Cardiac muscle cell (in vitro differentiated cells and primary cell): ENCODE measurements at regions not wholly inside any gene's neighbourhood (a gene's known extent, or its start where the extent isn't known, plus 50 kb on each side); places are given as distances from the start of the nearest gene placed in this dataset.

Experiments
- DNase-seq, 2 donors: peaks; one replicate each; pipeline versions ENCODE4 v3.0.0 to v3.0.0-alpha.2; 2010 to 2017; ENCODE audit warnings: low read depth in 1 of 2, low spot score in 1 of 2
- H3K27ac ChIP-seq: fragments of 200-600 bp; sonication (generic); 2 replicates; pipeline ENCODE4 v1.5.1; 2016
- H3K27me3 ChIP-seq: fragments of 200-600 bp; sonication (generic); 2 replicates; pipeline ENCODE4 v1.6.0; 2016; ENCODE audit warnings: control low read depth
- H3K36me3 ChIP-seq: fragments of 200-600 bp; sonication (generic); 2 replicates; pipeline ENCODE4 v1.5.1; 2016; ENCODE audit warnings: control low read depth
- H3K4me1 ChIP-seq: fragments of 200-600 bp; sonication (generic); 2 replicates; pipeline ENCODE4 v1.8.1; 2017; ENCODE audit warnings: low read depth, mild to moderate bottlenecking, mixed run types
- H3K4me3 ChIP-seq: fragments of 200-600 bp; sonication (generic); 2 replicates; pipeline ENCODE4 v1.5.1; 2016; ENCODE audit warnings: mild to moderate bottlenecking
- H3K9me3 ChIP-seq: fragments of 200-600 bp; sonication (generic); 2 replicates; pipeline ENCODE4 v1.5.1; 2017; ENCODE audit warnings: low read depth, mild to moderate bottlenecking, control low read depth
- CTCF ChIP-seq: IDR thresholded peaks from 2 replicates; pipeline ENCODE4 v1.5.1; 2012; ENCODE audit warnings: low read depth, mild to moderate bottlenecking, low read length

- no peak for DNase-seq
- H3K27me3 ChIP-seq: no peaks in the 10 kb centered on the region
- no peaks in the 10 kb centered on the region for H3K9me3 ChIP-seq
- no peak overlapping the region for H3K4me3 ChIP-seq
- no peak overlapping the region for H3K27ac ChIP-seq
- TF ChIP-seq CTCF: no peak
- no peaks in the 10 kb centered on the region for H3K36me3 ChIP-seq
- H3K4me1 ChIP-seq: no peaks in the 10 kb centered on the region
These were observed 181.4 kb upstream of the B3GALT2 start for GRCh38 chr1:193367863-193368262.

GRCh38 chr1:193366764-193367507 is 180.5 kb upstream of the B3GALT2 start:
- H3K4me1 ChIP-seq: no peaks in the 10 kb centered on the region
- TF ChIP-seq CTCF: no peak
- DNase-seq: no peak
- H3K27me3 ChIP-seq: no peaks in the 10 kb centered on the region
- H3K4me3 ChIP-seq: no peak overlapping the region
- H3K27ac ChIP-seq: no peak overlapping the region
- H3K9me3 ChIP-seq: no peaks in the 10 kb centered on the region
- no peaks in the 10 kb centered on the region for H3K36me3 ChIP-seq

- no peak for TF ChIP-seq CTCF
- Histone ChIP-seq H3K9me3 (no peaks in the 10 kb centered on the region), H3K36me3 (no peaks in the 10 kb centered on the region), H3K27me3 (no peaks in the 10 kb centered on the region), H3K4me3 (no peak overlapping the region), H3K27ac (no peak overlapping the region), H3K4me1 (no peaks in the 10 kb centered on the region)
- no peak for DNase-seq
These were observed 179.6 kb upstream of the B3GALT2 start for GRCh38 chr1:193365966-193366365.

GRCh38 chr1:193359631-193360030 is 173.2 kb upstream of the B3GALT2 start:
- TF ChIP-seq CTCF: no peak
- no peak for DNase-seq
- Histone ChIP-seq H3K4me3 (no peak overlapping the region), H3K4me1 (peaks cover 12% of the 10 kb centered on the region), H3K36me3 (no peaks in the 10 kb centered on the region), H3K27me3 (no peaks in the 10 kb centered on the region), H3K9me3 (no peaks in the 10 kb centered on the region), H3K27ac (no peak overlapping the region)

GRCh38 chr1:193358419-193358818 is 172.0 kb upstream of the B3GALT2 start:
- Histone ChIP-seq H3K4me1 (peaks cover 12% of the 10 kb centered on the region), H3K36me3 (no peaks in the 10 kb centered on the region), H3K27ac (no peak overlapping the region), H3K9me3 (no peaks in the 10 kb centered on the region), H3K27me3 (no peaks in the 10 kb centered on the region), H3K4me3 (no peak overlapping the region)
- no peak for TF ChIP-seq CTCF
- DNase-seq: no peak
